K562 (cell line): ENCODE measurements at regions not wholly inside any gene's neighbourhood (a gene's known extent, or its start where the extent isn't known, plus 50 kb on each side); places are given as distances from the start of the nearest gene placed in this dataset.

Experiments
- ADNP ChIP-seq: fragments of 200-800 bp; sonication (Bioruptor generic); IDR thresholded peaks from 2 replicates; pipeline ENCODE4 v1.6.1; 2016; ENCODE audit warnings: missing genetic modification characterization, missing compliant biosample characterization
- ARHGAP35 ChIP-seq: fragments of 450-650 bp; IDR thresholded peaks from 2 replicates; pipeline ENCODE4 v1.6.1; 2018; ENCODE audit not compliant: partially characterized antibody
- ATF7 ChIP-seq: fragments of 450-650 bp; IDR thresholded peaks from 2 replicates; pipeline ENCODE4 v1.7.1; 2014; ENCODE audit warnings: mild to moderate bottlenecking, moderate library complexity
- BHLHE40 ChIP-seq: IDR thresholded peaks from 2 replicates; pipeline ENCODE4 v1.6.1; 2011; ENCODE audit warnings: low read length, improper control_type of control experiment
- CREB5 ChIP-seq: fragments of 250-450 bp; sonication (Bioruptor Pico); IDR thresholded peaks from 2 replicates; pipeline ENCODE4 v1.5.0; 2020; ENCODE audit warnings: mild to moderate bottlenecking
- HDAC3 ChIP-seq: fragments of 450-650 bp; IDR thresholded peaks from 2 replicates; pipeline ENCODE4 v1.6.1; 2018; ENCODE audit warnings: borderline replicate concordance, mild to moderate bottlenecking, moderate library complexity; ENCODE audit not compliant: partially characterized antibody
- HDAC6 ChIP-seq: IDR thresholded peaks from 2 replicates; pipeline ENCODE4 v1.6.1; 2012; ENCODE audit warnings: low read depth, mild to moderate bottlenecking, control low read depth, inconsistent platforms, low read length, moderate library complexity
- HMGXB4 ChIP-seq: sonication (generic); formaldehyde crosslinking; IDR thresholded peaks from 2 replicates; pipeline ENCODE4 v1.8.1; 2023; ENCODE audit warnings: mild to moderate bottlenecking, missing genetic modification reagents
- NRF1 ChIP-seq, 2 experiments: fragments of 450-650 bp; IDR thresholded peaks in 1 of 2; conservative IDR thresholded peaks in 1 of 2; 2 replicates each; pipeline ENCODE4 v1.6.1; 2014; ENCODE audit warnings: mild to moderate bottlenecking in 2 of 2
- PTBP1 ChIP-seq: fragments of 200-400 bp; formaldehyde crosslinking; IDR thresholded peaks from 2 replicates; pipeline ENCODE4 v1.6.1; 2017; ENCODE audit warnings: low read depth, low read length
- SP1 ChIP-seq: sonication (generic); formaldehyde crosslinking; IDR thresholded peaks from 2 replicates; pipeline ENCODE4 v1.8.1; 2022; ENCODE audit warnings: mild to moderate bottlenecking, missing genetic modification reagents
- YY1 ChIP-seq, 3 experiments: IDR thresholded peaks; 2 replicates each; pipeline ENCODE4 v1.6.1; 2011; ENCODE audit warnings: low read length in 2 of 3, mild to moderate bottlenecking in 2 of 3, moderate library complexity in 2 of 3, borderline replicate concordance in 1 of 3, control low read depth in 1 of 3, low read depth in 1 of 3; ENCODE audit not compliant: insufficient read depth in 3 of 3, insufficient replicate concordance in 2 of 3, control insufficient read depth in 1 of 3, insufficient read length in 1 of 3; ENCODE audit errors: extremely low read depth in 1 of 3
- ZNF133 ChIP-seq: fragments of 250-450 bp; sonication (Bioruptor Pico); IDR thresholded peaks from 2 replicates; pipeline ENCODE4 v1.4.0; 2020; ENCODE audit warnings: mild to moderate bottlenecking
- ZNF140 ChIP-seq: fragments of 250-450 bp; sonication (Bioruptor Pico); IDR thresholded peaks from 2 replicates; pipeline ENCODE4 v1.8.0; 2021; ENCODE audit warnings: moderate library complexity, mild to moderate bottlenecking, inconsistent platforms
- ZNF224 ChIP-seq: sonication (generic); formaldehyde crosslinking; IDR thresholded peaks from 2 replicates; pipeline ENCODE4 v1.8.0; 2022; ENCODE audit warnings: mild to moderate bottlenecking, missing genetic modification reagents
- TF ChIP-seq, protein P1 (sequence below): IDR thresholded peaks from 2 replicates; pipeline ENCODE4 v1.6.1; 2016; ENCODE audit warnings: missing genetic modification characterization, missing compliant biosample characterization

GRCh38 chr17:33904476-33904875, 350.6 kb upstream of the CCL2 start (continued):
- TF ChIP-seq ZNF224 (CRISPR knock-in tag) (no peak), SP1 (no peak), BHLHE40 (no peak), YY1 (IDR thresholded peaks at IDR 0.05; ENCODE audit: borderline replicate concordance in 1 of 3, control insufficient read depth in 1 of 3, extremely low read depth in 1 of 3, insufficient read depth in 3 of 3, insufficient read length in 1 of 3, insufficient replicate concordance in 2 of 3, low read depth in 1 of 3, low read length in 2 of 3) (no peak), HMGXB4 (CRISPR knock-in tag) (no peak), NRF1 (conservative IDR thresholded peaks at IDR 0.05 in 1 of 2, IDR thresholded peaks at IDR 0.05 in 1 of 2) (no peak), HDAC3 (peak; percentile 81), CREB5 (CRISPR knock-in tag) (no peak), ATF7 (peak; percentile 21; the same call in 1 of the 2 replicates), ADNP (tag) (no peak), ZNF133 (no peak), PTBP1 (no peak), HDAC6 (no peak), ZNF140 (CRISPR knock-in tag) (no peak), ARHGAP35 (no peak)
- TF ChIP-seq, protein P1, sequence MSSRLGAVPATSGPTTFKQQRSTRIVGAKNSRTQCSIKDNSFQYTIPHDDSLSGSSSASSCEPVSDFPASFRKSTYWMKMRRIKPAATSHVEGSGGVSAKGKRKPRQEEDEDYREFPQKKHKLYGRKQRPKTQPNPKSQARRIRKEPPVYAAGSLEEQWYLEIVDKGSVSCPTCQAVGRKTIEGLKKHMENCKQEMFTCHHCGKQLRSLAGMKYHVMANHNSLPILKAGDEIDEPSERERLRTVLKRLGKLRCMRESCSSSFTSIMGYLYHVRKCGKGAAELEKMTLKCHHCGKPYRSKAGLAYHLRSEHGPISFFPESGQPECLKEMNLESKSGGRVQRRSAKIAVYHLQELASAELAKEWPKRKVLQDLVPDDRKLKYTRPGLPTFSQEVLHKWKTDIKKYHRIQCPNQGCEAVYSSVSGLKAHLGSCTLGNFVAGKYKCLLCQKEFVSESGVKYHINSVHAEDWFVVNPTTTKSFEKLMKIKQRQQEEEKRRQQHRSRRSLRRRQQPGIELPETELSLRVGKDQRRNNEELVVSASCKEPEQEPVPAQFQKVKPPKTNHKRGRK (tag) = no peak
